DND-41 (cell line): ENCODE measurements at regions not wholly inside any gene's neighbourhood (a gene's known extent, or its start where the extent isn't known, plus 50 kb on each side); places are given as distances from the start of the nearest gene placed in this dataset.
"Not testable (repeated sequence)": the region's sequence is repeated elsewhere in the genome, so short reads cannot be mapped to it uniquely, and the experiment has no call there.

Experiments
- ATAC-seq: fragments of 200-7000 bp; cut with Tn5 transposase; 3 replicates; pipeline ENCODE4 v1.9.1; 2021; ENCODE audit warnings: low read depth; ENCODE audit not compliant: insufficient read depth
- DNase-seq: peaks from one replicate; pipeline ENCODE4 v3.0.0-alpha.2; 2020
- H2AFZ ChIP-seq: 2 replicates; pipeline ENCODE4 v1.6.0; 2012; ENCODE audit warnings: low read depth, low read length
- H3K27ac ChIP-seq: 2 replicates; pipeline ENCODE4 v1.5.1; 2012; ENCODE audit warnings: low read length, inconsistent platforms
- H3K27me3 ChIP-seq: fragments of 200-600 bp; sonication (generic); 2 replicates; pipeline ENCODE4 v1.6.0; 2012; ENCODE audit warnings: low read length, mild to moderate bottlenecking, inconsistent platforms; ENCODE audit not compliant: insufficient read depth, poor library complexity
- H3K36me3 ChIP-seq: 2 replicates; pipeline ENCODE4 v1.5.1; 2012; ENCODE audit warnings: low read length, inconsistent platforms; ENCODE audit not compliant: insufficient read depth
- H3K4me1 ChIP-seq: 2 replicates; pipeline ENCODE4 v1.5.1; 2012; ENCODE audit warnings: mild to moderate bottlenecking, low read length; ENCODE audit not compliant: insufficient read depth
- H3K4me2 ChIP-seq: 2 replicates; pipeline ENCODE4 v1.6.0; 2012; ENCODE audit warnings: mild to moderate bottlenecking, moderate library complexity, low read length, inconsistent platforms; ENCODE audit not compliant: insufficient read depth
- H3K4me3 ChIP-seq, 2 experiments: fragments of 200-600 bp in 1 of 2; shearing (Covaris generic) in 1 of 2; 2 replicates each; pipeline ENCODE4 v1.5.1; 2012 to 2016; ENCODE audit warnings: inconsistent platforms in 2 of 2, low read length in 2 of 2, mild to moderate bottlenecking in 2 of 2, low read depth in 1 of 2, moderate library complexity in 1 of 2
- H3K79me2 ChIP-seq: 2 replicates; pipeline ENCODE4 v1.6.0; 2012; ENCODE audit warnings: low read length, inconsistent platforms; ENCODE audit not compliant: insufficient read depth
- H3K9ac ChIP-seq: 2 replicates; pipeline ENCODE4 v1.6.0; 2012; ENCODE audit warnings: low read depth, mild to moderate bottlenecking, inconsistent platforms, low read length, moderate library complexity
- H3K9me3 ChIP-seq: 2 replicates; pipeline ENCODE4 v1.5.1; 2012; ENCODE audit warnings: low read length, moderate library complexity, mild to moderate bottlenecking, inconsistent platforms; ENCODE audit not compliant: insufficient read depth, severe bottlenecking
- H4K20me1 ChIP-seq: 2 replicates; pipeline ENCODE4 v1.6.0; 2012; ENCODE audit warnings: low read length; ENCODE audit not compliant: insufficient read depth
- EZH2 ChIP-seq: IDR thresholded peaks from 3 replicates; pipeline ENCODE4 v1.6.1; 2012; ENCODE audit warnings: borderline replicate concordance, low read depth, mild to moderate bottlenecking, moderate library complexity, low read length, inconsistent platforms; ENCODE audit not compliant: severe bottlenecking
- TF ChIP-seq, protein P1 (sequence below): IDR thresholded peaks from 2 replicates; pipeline ENCODE4 v1.5.1; 2012; ENCODE audit warnings: borderline replicate concordance, low read length, moderate library complexity, mild to moderate bottlenecking; ENCODE audit not compliant: poor library complexity, severe bottlenecking; ENCODE audit errors: extremely low read depth

DNA sequence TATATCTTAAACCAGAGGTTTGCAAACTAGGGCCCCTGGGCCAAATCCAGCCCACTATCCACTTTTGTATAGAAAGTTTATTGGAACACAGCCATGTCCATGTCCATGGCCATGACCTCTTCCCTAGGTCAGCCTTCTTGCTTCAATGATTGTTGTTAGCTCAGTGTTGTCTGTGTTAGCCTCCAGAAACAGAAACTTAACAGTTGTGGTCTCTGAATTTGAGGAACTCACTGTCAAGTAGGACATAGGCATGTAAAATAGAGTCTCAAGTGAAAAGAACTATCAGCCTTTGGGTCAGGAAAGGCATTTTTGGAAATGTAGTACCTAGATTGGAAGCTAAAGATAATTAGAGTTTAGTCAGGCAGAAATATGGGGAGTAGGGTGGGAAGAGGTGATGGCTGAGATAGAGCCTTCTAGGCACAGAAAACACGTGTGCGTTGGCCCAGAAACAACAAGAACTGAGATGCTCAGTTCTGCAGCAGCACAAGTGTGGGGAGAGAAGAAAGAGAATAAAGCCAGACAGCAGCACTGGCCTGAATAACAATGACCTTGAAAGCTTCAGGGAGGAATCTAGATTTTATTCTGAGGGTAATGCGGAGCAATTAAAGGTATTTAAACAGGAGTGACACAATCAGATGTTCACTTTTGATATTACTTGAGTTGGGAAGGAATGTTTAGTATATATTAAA is 87.0 kb upstream of the OLIG3 start:
- ATAC-seq: no peak

DNA sequence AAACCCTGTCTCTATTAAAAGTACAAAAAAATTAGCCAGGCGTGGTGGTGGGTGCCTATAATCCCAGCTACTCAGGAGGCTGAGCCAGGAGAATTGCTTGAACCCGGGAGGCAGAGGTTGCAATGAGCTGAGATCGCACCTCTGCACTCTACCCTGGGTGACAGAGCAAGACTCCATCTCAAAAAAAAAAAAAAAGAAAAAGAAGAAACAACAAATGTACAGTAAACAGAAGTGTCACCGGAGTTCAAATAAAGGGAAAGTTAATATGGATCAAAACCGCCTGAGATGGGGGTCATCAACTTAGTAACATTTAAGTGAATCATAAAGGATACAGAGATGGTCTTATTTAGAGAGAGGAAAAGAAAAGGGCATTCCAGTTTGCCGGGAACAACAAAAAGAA is 89.3 kb upstream of the OLIG3 start:
- H3K4me2 ChIP-seq, H3K9ac ChIP-seq, H2AFZ ChIP-seq, H3K27me3 ChIP-seq, H3K4me1 ChIP-seq, H3K36me3 ChIP-seq, H4K20me1 ChIP-seq, H3K9me3 ChIP-seq, H3K4me3 ChIP-seq, DNase-seq, H3K79me2 ChIP-seq, ATAC-seq, H3K27ac ChIP-seq: not testable (repeated sequence)

More for the DNA sequence above, 87.0 kb upstream of the OLIG3 start:
- Histone ChIP-seq H3K4me3 (no peak overlapping the region), H3K27ac (0 out of 2 replicates have a peak overlapping the region, but pooled peaks have one; percentile 7), H3K27me3 (no peaks in the 10 kb centered on the region), H4K20me1 (no peaks in the 10 kb centered on the region), H3K4me2 (no peak overlapping the region), H3K4me1 (no peaks in the 10 kb centered on the region), H3K79me2 (no peaks in the 10 kb centered on the region), H3K36me3 (no peaks in the 10 kb centered on the region), H3K9ac (no peak overlapping the region), H2AFZ (no peak overlapping the region), H3K9me3 (no peaks in the 10 kb centered on the region)
- DNase-seq: no peak
- TF ChIP-seq, protein P1, sequence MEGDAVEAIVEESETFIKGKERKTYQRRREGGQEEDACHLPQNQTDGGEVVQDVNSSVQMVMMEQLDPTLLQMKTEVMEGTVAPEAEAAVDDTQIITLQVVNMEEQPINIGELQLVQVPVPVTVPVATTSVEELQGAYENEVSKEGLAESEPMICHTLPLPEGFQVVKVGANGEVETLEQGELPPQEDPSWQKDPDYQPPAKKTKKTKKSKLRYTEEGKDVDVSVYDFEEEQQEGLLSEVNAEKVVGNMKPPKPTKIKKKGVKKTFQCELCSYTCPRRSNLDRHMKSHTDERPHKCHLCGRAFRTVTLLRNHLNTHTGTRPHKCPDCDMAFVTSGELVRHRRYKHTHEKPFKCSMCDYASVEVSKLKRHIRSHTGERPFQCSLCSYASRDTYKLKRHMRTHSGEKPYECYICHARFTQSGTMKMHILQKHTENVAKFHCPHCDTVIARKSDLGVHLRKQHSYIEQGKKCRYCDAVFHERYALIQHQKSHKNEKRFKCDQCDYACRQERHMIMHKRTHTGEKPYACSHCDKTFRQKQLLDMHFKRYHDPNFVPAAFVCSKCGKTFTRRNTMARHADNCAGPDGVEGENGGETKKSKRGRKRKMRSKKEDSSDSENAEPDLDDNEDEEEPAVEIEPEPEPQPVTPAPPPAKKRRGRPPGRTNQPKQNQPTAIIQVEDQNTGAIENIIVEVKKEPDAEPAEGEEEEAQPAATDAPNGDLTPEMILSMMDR: no peak
- TF ChIP-seq EZH2: no peak

DNA sequence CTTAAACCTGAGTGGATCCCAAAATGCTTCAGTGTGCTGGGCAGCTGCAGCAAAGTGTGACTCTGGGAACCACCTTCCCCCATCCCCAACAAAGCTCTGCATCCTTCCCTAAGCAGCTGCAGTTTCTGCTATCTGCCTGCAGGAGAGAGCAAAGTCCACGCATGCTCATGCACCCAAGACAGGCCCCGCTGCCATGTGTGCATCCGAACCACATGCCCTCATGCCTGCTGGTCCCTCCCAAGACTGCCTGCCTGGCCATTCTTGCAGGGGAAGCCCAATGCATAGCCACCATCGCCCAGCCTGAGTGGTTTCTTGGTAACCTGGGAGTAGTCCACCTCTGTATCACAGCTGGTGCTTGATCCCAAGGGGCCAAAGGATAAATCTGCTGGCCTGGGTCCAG is 94.3 kb upstream of the OLIG3 start:
- no peak overlapping the region for H2AFZ ChIP-seq

More for the DNA sequence above, 94.3 kb upstream of the OLIG3 start:
- DNase-seq: no peak
- Histone ChIP-seq H3K4me2 (no peak overlapping the region), H4K20me1 (no peaks in the 10 kb centered on the region), H3K4me1 (no peaks in the 10 kb centered on the region), H3K79me2 (no peaks in the 10 kb centered on the region), H3K9me3 (peaks cover 27% of the 10 kb centered on the region), H3K4me3 (no peak overlapping the region), H3K27me3 (no peaks in the 10 kb centered on the region), H3K27ac (no peak overlapping the region), H3K9ac (no peak overlapping the region), H3K36me3 (no peaks in the 10 kb centered on the region)
- no peak for ATAC-seq
- TF ChIP-seq EZH2: no peak
- TF ChIP-seq, protein P1: peak; percentile 22
